HG03520 (cell line): ENCODE measurements at regions not wholly inside any gene's neighbourhood (a gene's known extent, or its start where the extent isn't known, plus 50 kb on each side); places are given as distances from the start of the nearest gene placed in this dataset.
"Not testable (repeated sequence)": the region's sequence is repeated elsewhere in the genome, so short reads cannot be mapped to it uniquely, and the experiment has no call there.

Source experiments
- ATAC-seq: cut with Tn5 transposase; IDR thresholded peaks from one replicate; pipeline ENCODE4 v1.9.1; 2021; ENCODE audit warnings: mild to moderate bottlenecking, moderate library complexity; ENCODE audit not compliant: unreplicated experiment

DNA sequence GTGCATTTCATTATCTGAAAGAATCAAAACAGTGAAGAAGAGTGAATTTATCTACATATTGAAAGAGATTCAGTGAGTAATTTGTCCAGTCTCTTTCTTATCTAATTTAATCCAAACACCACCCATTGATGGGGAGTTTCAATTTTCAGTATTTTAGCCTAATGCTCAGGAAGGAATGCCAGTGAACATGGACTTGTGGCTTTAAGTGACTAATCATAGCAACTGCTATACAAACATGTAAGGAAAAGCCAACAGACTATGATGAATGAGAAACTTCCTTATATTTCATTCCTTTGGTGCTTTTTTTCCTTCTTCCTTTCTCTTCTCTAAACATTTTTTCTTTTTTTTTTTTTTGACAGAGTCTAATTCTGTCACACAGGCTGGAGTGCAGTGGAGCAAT is 885.8 kb downstream of the KCNJ2 start:
- ATAC-seq: no peak

DNA sequence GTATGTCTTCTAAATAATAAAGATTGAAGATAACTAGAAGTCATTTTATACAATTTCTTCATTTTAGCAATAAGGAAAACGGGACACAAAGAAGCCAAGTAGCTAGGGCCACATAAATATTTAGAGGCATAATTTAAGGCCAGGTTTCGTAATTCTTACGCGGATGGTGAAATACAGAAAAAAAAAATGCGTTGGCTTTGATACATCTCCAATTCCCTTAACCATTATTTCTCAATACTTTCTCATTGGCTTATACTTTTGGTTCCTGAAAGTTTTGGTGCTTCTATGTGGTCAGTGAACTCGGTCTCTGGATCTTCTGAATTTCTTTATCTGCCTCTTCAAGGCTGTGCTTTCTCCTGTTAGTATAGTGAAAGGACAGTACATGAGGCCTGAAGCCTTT is 888.1 kb downstream of the KCNJ2 start:
- no peak for ATAC-seq

DNA sequence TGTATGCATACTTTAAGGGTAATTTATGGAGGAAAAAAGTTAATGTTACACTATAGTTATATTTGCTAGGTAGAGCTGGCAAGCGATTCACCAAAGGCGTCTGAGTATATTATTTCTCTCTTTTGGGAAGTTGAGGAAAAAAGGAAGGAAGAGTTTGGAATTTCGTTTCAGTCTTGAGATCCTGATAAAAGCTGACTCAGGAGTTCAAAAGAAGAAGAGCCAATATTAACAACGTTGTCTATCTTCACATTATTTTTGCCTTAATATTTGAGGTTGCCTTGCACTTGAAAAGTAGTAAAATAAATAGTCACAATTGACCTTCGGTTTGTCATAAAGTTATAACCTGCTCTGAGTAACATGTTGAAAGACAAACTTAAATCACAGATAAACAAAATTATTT is 888.6 kb downstream of the KCNJ2 start:
- ATAC-seq: no peak

DNA sequence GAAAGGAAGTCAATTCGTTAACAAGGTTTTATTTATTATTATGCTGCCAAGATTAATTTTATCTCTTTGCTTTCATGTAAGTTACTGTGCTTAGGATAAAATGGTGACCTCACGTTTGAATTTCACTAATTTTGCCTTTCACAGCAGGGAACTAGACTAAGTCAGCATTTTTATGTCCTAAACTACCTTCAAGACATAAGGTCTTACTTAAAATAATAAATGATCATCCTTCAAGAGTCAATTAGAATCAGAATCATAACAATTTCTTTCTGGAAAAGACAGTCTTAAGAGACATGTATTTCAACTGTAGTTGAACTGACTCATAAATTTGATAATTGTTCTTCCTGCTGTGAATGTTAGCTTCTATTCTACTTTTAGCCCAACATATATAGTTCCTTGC is 893.8 kb downstream of the KCNJ2 start:
- ATAC-seq: no peak

DNA sequence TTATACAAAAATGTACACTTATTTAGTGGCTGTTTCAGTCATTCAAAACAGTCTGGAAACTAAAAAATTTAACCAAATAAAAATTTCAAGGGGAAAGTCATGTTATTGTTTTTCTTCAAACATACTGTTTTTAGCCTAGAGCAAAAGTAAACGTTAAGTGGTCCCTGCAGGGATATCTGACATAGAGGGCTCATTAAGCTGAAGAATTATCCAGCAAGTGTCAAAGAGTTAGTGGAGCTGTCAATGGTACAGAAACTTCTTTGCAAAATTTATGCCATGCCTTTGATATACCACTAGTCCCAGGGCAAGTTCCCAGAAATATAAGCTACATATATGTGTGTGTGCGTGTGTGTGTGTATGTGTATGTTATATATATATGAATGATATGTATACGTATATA is 894.2 kb downstream of the KCNJ2 start:
- ATAC-seq: no peak

DNA sequence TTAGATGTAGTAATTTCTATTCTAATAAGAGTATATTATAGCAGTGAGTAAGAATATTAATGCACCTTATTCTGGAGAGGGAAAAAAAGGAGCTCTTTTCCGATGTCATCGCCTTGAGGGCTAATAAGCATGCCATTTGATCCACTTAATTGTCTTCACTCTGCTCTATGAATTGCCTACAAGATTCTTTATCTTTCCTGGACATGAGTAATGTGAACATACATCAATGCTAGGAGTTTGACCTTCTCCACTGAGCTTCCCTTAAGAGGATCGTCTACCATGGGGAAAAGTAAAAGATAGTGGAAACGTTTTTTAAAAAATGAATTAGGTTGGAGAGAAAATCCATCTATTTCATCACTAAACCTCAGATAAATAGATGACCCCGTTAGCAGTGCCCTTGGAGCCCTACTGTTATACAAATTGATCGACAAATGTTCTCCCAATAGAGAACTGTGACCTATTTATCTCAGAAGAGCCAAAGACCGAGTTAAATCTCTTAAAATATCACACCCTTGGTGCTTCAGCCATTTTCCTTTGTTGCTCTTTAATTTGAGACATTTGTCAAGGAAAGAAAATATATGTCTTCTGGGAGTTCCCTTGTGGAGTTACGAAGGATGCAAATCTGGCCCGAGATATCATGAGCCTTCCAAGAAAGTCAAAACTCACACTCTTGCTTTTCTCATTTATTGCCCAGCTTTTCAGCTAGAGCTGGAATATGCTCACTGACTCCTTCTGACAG is 898.5 kb downstream of the KCNJ2 start:
- ATAC-seq: no peak

DNA sequence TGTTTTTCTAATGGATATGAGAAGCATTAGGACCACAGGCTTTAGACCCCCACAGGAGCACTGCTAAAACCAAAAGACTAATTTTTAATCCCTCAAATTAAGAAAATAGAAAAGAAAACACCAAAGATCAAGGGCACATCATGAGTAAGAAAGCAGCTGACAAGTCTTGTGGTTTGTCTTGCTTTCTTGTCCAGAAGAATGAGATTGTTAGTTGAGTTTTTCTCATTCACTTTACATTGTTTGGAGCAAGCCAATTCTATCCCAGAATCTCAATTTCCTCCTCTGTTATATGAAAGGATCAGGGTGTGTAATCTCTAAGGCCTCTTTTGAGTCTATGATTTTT is 899.0 kb downstream of the KCNJ2 start:
- no peak for ATAC-seq

DNA sequence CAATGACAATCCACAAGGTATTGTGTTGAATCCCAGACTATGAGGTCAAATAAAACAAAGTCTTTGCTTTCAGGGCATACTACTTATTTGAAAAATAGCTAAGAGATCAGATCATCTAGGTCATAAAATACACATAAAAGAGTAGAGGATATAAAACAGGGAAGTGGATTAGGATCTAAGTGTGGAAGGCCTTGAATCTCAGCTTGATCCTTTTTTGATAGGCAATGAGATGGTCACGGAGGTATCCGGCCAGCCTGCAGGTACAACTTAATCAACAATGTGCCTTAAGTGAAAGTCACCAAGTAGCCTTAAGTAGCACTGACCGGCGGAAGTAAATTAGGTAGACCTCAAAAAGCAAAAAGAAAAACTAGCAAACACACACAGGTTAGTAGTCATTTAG is 901.7 kb downstream of the KCNJ2 start:
- no peak for ATAC-seq

DNA sequence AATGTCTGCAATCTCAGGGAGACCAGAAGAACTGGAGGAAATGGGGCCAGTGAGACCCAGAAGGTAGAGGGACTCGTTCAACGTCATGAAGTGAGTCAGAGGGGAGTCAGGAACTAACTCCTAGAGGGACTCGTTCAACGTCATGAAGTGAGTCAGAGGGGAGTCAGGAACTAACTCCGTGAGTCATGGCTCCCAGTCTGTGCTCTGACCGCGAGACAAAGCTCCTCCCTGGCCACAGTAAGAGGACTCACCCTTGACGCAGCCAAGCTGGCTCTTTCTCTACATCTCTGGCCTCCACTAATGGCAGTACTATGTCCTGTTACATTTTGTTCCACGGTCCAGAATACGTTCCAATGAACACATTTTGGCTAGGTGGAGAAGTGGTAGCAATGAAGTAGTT is 902.5 kb downstream of the KCNJ2 start:
- ATAC-seq: no peak

DNA sequence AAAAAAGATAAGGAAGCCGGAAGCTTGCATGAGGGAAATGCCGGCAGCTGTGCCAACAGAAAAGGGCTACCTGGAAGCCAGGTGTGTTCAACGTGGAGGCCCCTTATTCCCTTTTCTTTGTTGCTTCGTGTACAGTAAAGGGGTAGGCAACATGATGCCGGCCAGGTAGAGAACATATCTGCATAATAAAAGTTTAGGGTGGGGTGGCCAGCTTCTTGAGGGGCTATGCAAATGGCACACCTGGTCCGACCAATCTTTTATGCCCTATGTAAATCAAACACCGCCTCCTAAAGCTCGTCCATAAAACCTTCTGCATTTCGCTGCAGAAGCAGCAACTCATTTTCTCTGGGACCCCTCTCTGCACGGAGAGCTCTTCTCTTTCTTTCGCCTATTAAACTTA is 911.6 kb downstream of the KCNJ2 start:
- ATAC-seq: no peak

DNA sequence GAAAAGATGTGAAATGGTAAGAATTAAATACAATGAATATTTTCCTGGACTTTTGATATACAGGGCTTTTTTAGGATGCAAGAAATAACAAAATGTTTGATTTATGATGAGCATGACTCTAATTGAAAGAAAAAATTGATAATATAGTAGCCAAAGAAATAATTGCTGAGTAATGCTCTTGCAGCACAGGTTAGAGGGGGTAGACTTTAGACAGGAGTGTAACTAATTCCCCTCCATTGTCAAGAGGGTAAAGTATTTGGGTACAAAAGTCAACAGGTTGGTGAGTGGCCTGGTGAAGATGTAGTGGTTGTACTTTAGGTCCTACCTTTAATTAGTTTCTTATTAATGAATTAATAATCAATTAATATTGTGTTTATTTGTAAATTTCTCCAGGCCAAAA is 912.3 kb downstream of the KCNJ2 start:
- no peak for ATAC-seq

DNA sequence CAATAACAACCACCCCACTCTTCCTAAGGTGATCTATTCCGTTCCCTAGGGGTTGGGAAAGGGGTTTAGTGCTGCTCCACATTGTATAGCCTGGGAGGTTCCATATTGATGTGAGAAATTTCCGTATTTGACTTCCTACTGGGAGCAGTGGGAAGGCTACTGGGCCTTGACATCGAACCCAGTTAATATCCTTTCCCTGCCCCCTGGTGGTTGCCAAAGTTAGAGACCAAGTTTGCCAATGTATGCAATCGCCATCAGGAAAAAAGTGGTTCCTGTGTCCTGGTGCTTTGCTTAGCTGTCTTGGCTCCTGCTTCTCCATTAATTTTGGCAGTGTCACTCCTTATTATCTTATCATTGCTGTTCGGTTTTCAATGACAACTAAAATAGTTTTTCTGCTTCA is 914.9 kb downstream of the KCNJ2 start:
- ATAC-seq: no peak

DNA sequence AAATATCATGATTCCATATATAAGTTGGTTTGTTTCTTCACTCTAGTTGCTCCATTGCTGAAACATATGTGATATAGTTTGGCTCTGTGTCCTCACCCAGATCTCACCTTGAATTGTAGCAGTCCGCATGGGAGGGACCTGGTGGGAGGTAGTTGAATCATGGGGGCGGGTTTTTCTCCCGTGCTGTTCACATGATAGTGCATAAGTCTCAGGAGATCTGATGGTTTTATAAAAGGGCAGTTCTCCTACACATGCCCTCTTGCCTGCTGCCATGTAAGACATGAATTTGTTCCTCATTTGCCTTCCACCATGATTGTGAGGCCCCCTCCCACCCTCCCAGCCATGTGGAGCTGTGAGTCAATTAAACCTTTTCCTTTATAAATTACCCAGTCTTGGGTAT is 915.5 kb downstream of the KCNJ2 start:
- ATAC-seq: no peak

DNA sequence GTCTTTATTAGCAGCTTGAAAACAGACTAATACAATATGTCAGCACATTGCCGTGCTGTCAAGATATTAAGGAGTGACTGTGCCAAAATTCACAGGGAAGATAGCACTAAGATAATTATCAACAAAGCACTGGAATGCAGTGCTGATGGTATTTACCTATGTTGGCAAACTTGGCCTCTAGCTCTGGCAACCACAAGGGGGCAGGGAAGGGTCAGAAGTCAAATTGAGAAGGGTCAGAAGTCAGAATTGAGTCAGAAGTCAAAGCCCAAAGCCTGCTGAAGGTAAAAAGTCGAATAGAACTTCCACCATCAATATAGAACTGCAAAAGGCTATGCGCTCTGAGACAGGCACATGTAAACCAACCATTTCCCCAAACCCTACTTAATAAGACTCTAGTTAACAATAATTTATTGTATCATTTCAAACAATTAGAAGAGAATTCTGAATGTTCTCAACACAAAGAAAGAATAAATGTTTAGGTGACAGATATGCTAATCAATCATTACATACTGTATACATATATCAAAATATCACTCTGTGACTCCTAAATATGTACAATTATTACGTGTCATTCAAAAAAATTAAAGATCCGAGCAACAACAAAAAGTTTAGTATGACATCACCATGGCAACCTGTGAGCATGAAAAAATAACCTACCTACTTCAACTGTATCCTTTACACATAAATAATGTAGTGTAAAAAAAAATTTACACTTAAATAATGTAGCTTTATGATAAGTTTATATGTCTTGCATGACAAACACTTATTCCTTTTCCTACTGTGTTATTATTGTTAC is 916.1 kb downstream of the KCNJ2 start:
- no peak for ATAC-seq

DNA sequence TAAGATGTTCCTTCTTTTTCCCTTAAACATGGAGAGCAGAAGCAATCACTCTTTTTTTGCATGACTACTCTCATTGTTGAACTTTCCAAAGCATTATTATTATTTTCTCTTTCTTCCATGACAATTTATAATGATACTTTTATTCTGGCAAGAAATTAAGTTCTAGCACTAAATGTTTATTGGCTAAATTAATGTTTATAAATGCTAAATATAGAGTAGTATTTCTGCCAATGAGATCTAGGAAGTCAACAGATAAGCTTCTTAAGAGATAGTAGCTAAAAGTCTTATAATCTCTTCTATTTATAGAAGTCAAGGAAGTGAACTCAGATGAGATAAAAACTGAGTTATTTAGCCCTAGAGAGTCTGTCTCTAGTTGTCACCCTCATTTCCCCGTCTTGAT is 920.1 kb downstream of the KCNJ2 start:
- no peak for ATAC-seq

DNA sequence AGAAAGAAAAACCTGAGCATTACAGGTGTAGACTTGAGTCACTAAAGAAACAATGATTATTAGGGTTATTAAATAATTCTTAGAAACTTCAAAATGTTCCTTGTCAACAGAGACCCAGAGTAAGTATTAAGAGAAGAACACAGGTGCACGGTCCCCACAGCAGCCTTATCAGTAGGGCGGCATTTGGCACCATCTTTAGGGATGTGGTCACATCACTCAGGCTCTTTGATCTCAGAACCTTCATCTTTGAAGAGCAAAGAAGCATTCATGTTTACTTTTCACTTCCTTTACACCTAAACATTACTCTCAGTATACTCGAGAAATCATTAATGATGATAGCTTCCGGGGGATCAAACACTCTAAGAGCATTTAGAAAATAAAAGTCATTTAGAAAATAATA is 928.7 kb downstream of the KCNJ2 start:
- ATAC-seq: no peak

DNA sequence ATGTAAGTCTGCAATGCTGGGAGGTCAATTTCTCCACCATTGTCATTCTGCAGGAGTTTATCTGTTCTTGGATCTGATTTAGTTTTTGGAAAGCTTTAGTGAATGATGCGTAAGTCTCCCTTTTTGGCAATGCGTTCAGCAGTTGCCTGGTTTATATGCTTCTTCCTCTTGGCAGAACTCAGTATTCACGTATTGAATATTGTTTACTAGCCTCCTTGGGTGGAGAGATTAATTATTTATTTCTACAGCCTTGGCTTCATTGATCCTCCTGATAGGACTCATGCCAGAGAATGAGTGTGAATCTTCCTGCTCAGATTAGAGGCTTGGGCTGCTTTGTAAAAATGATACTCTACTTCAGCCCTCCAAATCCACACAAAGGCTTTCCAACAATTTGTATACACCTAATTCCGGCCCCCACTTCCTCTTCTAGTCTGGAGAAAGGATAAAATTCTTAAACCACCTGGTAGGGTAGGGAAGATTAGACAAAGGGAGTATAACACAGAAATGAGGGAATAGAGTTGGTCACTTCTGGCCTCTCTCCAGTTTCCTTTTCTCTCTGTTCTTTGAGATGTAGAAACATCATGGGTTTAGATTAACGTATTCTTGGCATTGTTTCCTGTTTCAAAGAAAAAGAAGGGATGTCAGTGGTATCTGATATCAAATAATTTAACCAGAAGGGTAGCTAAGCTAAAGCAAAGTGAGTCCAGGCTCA is 929.8 kb downstream of the KCNJ2 start:
- ATAC-seq: no peak

DNA sequence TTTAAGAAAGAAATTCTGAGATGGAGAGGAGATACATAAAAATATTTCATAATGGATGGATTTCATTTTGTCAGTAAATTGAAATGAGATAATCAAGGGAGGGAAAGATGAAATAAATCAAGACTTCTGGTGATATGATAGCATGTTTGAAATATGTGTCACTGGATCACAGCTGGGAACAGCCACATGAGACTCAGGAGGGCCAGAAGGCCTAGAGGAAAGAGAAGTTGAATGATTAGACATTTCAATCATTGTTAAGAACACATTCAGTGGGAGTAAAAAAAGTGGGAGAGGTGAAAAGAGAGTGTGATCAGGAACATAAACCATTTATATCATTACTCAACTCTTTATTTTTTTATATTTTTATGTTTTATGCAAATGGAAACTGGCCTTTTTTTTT is 933.4 kb downstream of the KCNJ2 start:
- no peak for ATAC-seq

DNA sequence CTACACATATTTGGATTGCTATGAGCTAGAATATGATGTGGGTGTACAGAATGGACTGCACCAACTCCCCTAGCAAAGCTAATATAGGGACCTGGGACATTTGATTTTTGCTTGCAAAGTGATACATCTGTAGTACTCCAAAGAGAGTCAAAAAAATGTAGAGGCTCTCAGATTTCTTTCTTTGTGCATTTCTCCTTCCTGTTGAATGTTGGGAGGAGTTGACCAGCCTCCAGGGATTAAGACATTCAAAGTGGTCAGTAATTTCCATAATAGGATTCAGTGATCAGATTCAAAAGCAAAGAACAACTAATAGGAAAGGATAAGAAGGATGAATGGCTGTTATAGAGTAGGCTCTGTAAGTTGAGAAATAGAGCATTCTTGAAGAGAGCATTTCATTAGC is 934.9 kb downstream of the KCNJ2 start:
- ATAC-seq: no peak

DNA sequence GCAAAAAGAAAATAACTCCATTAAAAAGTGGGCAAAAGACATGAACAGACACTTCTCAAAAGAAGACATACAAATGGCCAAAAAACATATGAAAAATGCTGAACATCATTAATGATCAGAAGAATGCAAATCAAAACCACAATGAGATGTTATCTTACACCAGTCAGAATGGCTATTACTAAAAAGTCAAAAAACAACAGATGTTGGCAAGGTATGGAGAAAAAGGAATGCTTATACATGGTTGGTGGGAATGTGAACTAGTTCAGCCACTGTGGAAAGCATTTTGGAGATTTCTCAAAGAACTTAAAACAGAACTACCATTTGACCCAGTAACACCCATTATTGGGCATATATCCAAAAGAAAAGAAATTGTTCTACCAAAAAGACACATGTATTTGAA is 936.7 kb downstream of the KCNJ2 start:
- ATAC-seq: not testable (repeated sequence)

DNA sequence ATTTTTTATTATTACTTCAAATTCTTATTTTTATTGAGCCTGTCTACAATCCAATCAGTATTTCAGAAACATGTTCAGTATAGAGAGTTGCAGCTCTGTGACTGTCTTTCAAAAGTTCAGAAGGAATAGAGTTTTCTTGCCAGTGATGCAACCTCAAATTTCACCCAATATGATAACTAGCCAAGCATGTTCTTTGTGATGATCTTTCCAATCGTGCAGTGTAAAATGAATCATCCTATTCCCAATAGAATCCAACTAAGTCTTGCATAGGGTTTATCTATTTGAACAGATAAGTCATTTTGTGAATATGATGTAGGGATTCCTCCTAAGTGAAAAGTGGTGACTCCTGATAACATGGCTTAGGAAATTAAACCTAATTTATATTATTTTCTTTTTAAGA is 937.8 kb downstream of the KCNJ2 start:
- no peak for ATAC-seq

DNA sequence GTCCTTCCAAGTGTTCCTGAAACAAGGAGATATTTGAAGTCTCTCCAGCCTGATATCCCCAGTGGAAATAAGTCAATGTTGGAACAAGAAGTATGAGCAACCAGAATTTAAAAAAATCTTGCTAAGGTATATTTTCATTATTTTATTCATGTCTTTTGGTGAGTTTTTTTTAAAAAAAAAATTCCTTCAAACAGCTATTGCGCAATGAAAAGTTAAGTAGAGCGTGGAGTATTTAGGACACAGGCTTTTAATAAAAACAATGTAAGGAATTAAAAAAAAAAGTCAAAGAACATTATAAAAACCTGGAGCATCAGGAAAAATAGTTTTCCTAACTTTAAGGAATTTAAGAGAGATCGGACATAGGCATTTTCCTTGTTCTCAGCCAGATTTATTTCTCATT is 940.4 kb downstream of the KCNJ2 start:
- ATAC-seq: no peak
